GM12878 (cell line): ENCODE measurements at regions not wholly inside any gene's neighbourhood (a gene's known extent, or its start where the extent isn't known, plus 50 kb on each side); places are given as distances from the start of the nearest gene placed in this dataset.
"Not testable (repeated sequence)": the region's sequence is repeated elsewhere in the genome, so short reads cannot be mapped to it uniquely, and the experiment has no call there.

Experiments
- ATAC-seq: fragments of 200-7000 bp; cut with Tn5 transposase; 3 replicates; pipeline ENCODE4 v1.9.1; 2020; ENCODE audit warnings: mild to moderate bottlenecking, moderate library complexity
- BruUV-seq: library from RNA; stranded (reverse); fragments of 400-500 nt; replicated peaks from 2 replicates; lab custom pipeline; 2021; lab: Mats Ljungman, UMichigan
- CTCF ChIA-PET: fragments of 300-600 bp; sonication (Branson Sonifier 250); formaldehyde crosslinking; extraction: SDS; loops from one replicate; lab custom pipeline; 2021; ENCODE audit warnings: inconsistent platforms; lab: Yijun Ruan, JAX
- POLR2A ChIA-PET: fragments of 350-600 bp; formaldehyde crosslinking; extraction: SDS; loops from one replicate; lab custom pipeline; 2021; ENCODE audit warnings: inconsistent platforms; lab: Charles Lee
- RAD21 ChIA-PET: fragments of 300-600 bp; sonication (Branson Sonifier 250); formaldehyde crosslinking; loops from one replicate; lab custom pipeline; 2023; ENCODE audit warnings: antibody characterized with exemption; ENCODE audit not compliant: unreplicated experiment; lab: Charles Lee
- SMC1A ChIA-PET: fragments of 300-600 bp; sonication (Branson Sonifier 250); formaldehyde crosslinking; loops from one replicate; lab custom pipeline; 2023; ENCODE audit not compliant: unreplicated experiment, uncharacterized antibody; lab: Charles Lee
- DNase-seq: peaks from one replicate; pipeline ENCODE4 v3.0.0-alpha.2; 2011; ENCODE audit warnings: low read depth, low spot score
- FAIRE-seq: peaks from 3 replicates; lab custom pipeline; 2011; peaks lifted over from hg19 to GRCh38; lab: Jason Lieb, UNC
- H2AFZ ChIP-seq: 2 replicates; pipeline ENCODE4 v1.6.0; 2011; ENCODE audit warnings: low read depth, low read length, control low read depth; ENCODE audit not compliant: control insufficient read depth
- H3K27ac ChIP-seq: 2 replicates; pipeline ENCODE4 v1.5.1; 2011; ENCODE audit warnings: control low read depth; ENCODE audit not compliant: control insufficient read depth, insufficient read depth
- H3K27me3 ChIP-seq, 2 experiments: replicated peaks in 1 of 2; 2 replicates each; pipeline versions ENCODE4 v1.6.0 to v1.6.1; 2011; ENCODE audit warnings: low read length in 1 of 2; ENCODE audit not compliant: control insufficient read depth in 2 of 2, insufficient read depth in 2 of 2
- H3K36me3 ChIP-seq, 2 experiments: 2 replicates each; pipeline ENCODE4 v1.5.1; 2011; ENCODE audit warnings: low read length in 1 of 2; ENCODE audit not compliant: control insufficient read depth in 2 of 2, insufficient read depth in 2 of 2
- H3K4me1 ChIP-seq: 2 replicates; pipeline ENCODE4 v1.6.1; 2011; ENCODE audit warnings: mild to moderate bottlenecking, low read length, moderate library complexity, mixed read lengths; ENCODE audit not compliant: control insufficient read depth, insufficient read depth
- H3K4me2 ChIP-seq: 2 replicates; pipeline ENCODE4 v1.6.0; 2011; ENCODE audit warnings: control low read depth; ENCODE audit not compliant: control insufficient read depth, insufficient read depth
- H3K4me3 ChIP-seq: fragments of 200-600 bp; sonication (generic); 2 replicates; pipeline ENCODE4 v1.5.1; 2016
- H3K79me2 ChIP-seq: 2 replicates; pipeline ENCODE4 v1.6.0; 2011; ENCODE audit warnings: low read length; ENCODE audit not compliant: control insufficient read depth, insufficient read depth
- H3K9ac ChIP-seq: 2 replicates; pipeline ENCODE4 v1.8.0; 2011; ENCODE audit warnings: low read length, control low read depth, mixed read lengths; ENCODE audit not compliant: control insufficient read depth, insufficient read depth
- H3K9me3 ChIP-seq: replicated peaks from 3 replicates; pipeline ENCODE4 v1.5.1; 2011; ENCODE audit warnings: mild to moderate bottlenecking, low read length; ENCODE audit not compliant: control insufficient read depth, insufficient read depth
- H4K20me1 ChIP-seq: 2 replicates; pipeline ENCODE4 v1.6.0; 2011; ENCODE audit not compliant: control insufficient read depth, insufficient read depth
- ATF7 ChIP-seq: fragments of 450-650 bp; IDR thresholded peaks from 2 replicates; pipeline ENCODE4 v1.6.1; 2016; ENCODE audit warnings: low read depth, mild to moderate bottlenecking
- EP300 ChIP-seq, 2 experiments: fragments of 150-350 bp in 1 of 2; IDR thresholded peaks; 2 replicates each; pipeline ENCODE4 v1.6.1; 2011 to 2012; ENCODE audit warnings: low read depth in 2 of 2, low read length in 2 of 2, borderline replicate concordance in 1 of 2, improper control_type of control experiment in 1 of 2, inconsistent platforms in 1 of 2; ENCODE audit not compliant: control insufficient read depth in 1 of 2
- IKZF2 ChIP-seq, 2 experiments: fragments of 450-650 bp; IDR thresholded peaks; 2 replicates each; pipeline ENCODE4 v1.6.1; 2017; ENCODE audit warnings: mild to moderate bottlenecking in 2 of 2, moderate library complexity in 2 of 2
- JUNB ChIP-seq: IDR thresholded peaks from 2 replicates; pipeline ENCODE4 v1.6.1; 2016; ENCODE audit warnings: antibody characterized with exemption, mild to moderate bottlenecking
- MYC ChIP-seq: IDR thresholded peaks from 2 replicates; pipeline ENCODE4 v1.6.1; 2011; ENCODE audit warnings: mild to moderate bottlenecking, low read length, moderate library complexity, inconsistent platforms; ENCODE audit not compliant: insufficient read depth, insufficient replicate concordance, insufficient read length, severe bottlenecking
- SMC3 ChIP-seq: IDR thresholded peaks from 2 replicates; pipeline ENCODE4 v1.6.1; 2011; ENCODE audit warnings: low read length, improper control_type of control experiment, borderline replicate concordance
- SUZ12 ChIP-seq: fragments of 200-600 bp; sonication (generic); IDR thresholded peaks from one replicate; pipeline ENCODE4 v1.6.1; 2018; ENCODE audit warnings: antibody characterized with exemption, mild to moderate bottlenecking; ENCODE audit not compliant: unreplicated experiment
- YBX1 ChIP-seq: fragments of 450-650 bp; IDR thresholded peaks from 2 replicates; pipeline ENCODE4 v1.6.1; 2016; ENCODE audit warnings: antibody characterized with exemption
- ZNF217 ChIP-seq: fragments of 450-650 bp; IDR thresholded peaks from 2 replicates; pipeline ENCODE4 v1.6.1; 2017; ENCODE audit warnings: antibody characterized with exemption, mild to moderate bottlenecking
- ZZZ3 ChIP-seq: IDR thresholded peaks from 2 replicates; pipeline ENCODE4 v1.6.1; 2011; ENCODE audit warnings: low read depth; ENCODE audit not compliant: control insufficient read depth, insufficient read length
- WGBS: methylation state at CpG from one replicate; pipeline ENCODE4 v1.1.6; 2016; ENCODE audit warnings: low lambda C conversion rate; ENCODE audit not compliant: insufficient replicate concordance, insufficient coverage; ENCODE audit errors: missing lambda C conversion rate; 5-methylcytosine and 5-hydroxymethylcytosine counted together
- in situ Hi-C: fragments of 300-500 bp; cut with MboI; formaldehyde crosslinking; loops from 9 replicates; pipeline ENCODE4 v1.14.3; 2018; ENCODE audit warnings: mixed read lengths
- intact Hi-C: fragments of 100-400 bp; cut with micrococcal nuclease; formaldehyde crosslinking; loops from one replicate; pipeline ENCODE4 v1.14.2; 2022; ENCODE audit not compliant: unreplicated experiment
- TF ChIP-seq, protein P1 (sequence below): fragments of 450-650 bp; IDR thresholded peaks from 2 replicates; pipeline ENCODE4 v1.6.1; 2018; ENCODE audit warnings: mild to moderate bottlenecking, low read depth, moderate library complexity; ENCODE audit not compliant: partially characterized antibody

DNA sequence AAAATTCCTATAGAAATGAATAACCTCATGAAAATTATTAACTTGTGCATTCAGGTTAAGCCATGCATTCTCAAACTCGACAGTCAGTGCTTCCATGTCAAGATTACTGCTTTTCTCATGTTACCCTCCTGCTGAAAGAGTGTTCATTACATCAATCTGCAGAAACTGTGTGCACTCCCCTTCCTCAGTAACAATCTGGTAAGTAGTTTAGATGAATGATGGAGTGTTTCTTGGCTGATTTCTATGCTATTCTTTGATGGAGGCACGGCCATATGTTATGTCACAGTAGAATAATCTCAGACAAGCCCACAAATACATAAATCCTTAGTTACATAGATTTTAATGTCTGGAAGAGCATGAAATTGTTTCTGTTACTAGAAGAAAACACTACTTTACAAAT, 193.3 kb upstream of the FAM47A start:
- H3K27me3 ChIP-seq: no peaks in the 10 kb centered on the region
- 4% methylated on average over 2 of the region's 2 CpGs for WGBS
- no peak overlapping the region for H2AFZ ChIP-seq
- no peak overlapping the region for H3K4me3 ChIP-seq
- no peaks in the 10 kb centered on the region for H3K36me3 ChIP-seq
- TF ChIP-seq SUZ12: no peak
- no peak for TF ChIP-seq ZNF217
- TF ChIP-seq, protein P1, sequence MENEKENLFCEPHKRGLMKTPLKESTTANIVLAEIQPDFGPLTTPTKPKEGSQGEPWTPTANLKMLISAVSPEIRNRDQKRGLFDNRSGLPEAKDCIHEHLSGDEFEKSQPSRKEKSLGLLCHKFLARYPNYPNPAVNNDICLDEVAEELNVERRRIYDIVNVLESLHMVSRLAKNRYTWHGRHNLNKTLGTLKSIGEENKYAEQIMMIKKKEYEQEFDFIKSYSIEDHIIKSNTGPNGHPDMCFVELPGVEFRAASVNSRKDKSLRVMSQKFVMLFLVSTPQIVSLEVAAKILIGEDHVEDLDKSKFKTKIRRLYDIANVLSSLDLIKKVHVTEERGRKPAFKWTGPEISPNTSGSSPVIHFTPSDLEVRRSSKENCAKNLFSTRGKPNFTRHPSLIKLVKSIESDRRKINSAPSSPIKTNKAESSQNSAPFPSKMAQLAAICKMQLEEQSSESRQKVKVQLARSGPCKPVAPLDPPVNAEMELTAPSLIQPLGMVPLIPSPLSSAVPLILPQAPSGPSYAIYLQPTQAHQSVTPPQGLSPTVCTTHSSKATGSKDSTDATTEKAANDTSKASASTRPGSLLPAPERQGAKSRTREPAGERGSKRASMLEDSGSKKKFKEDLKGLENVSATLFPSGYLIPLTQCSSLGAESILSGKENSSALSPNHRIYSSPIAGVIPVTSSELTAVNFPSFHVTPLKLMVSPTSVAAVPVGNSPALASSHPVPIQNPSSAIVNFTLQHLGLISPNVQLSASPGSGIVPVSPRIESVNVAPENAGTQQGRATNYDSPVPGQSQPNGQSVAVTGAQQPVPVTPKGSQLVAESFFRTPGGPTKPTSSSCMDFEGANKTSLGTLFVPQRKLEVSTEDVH: no peak
- no peak for TF ChIP-seq YBX1
- no peak for TF ChIP-seq IKZF2 (IDR thresholded peaks at IDR 0.05)
- no peak for TF ChIP-seq MYC
- TF ChIP-seq ATF7: no peak
- no peak for TF ChIP-seq SMC3
- TF ChIP-seq ZZZ3: no peak
- no peak for TF ChIP-seq JUNB
- no peak for TF ChIP-seq EP300 (IDR thresholded peaks at IDR 0.05; ENCODE audit: borderline replicate concordance in 1 of 2, control insufficient read depth in 1 of 2, low read depth in 2 of 2, low read length in 2 of 2)
- H3K27ac ChIP-seq: no peak overlapping the region
- intact Hi-C loops: no loop called here
- no peaks in the 10 kb centered on the region for H3K4me1 ChIP-seq
- ChIA-PET CTCF (no interaction called here), POLR2A (no interaction called here), RAD21 (no interaction called here), SMC1A (interaction anchor here (1.4 kb wide), 1 partner anchor 22 kb away, joined by 3 read pairs; no protein-coding TSS in a partner anchor)
- DNase-seq (no peak), ATAC-seq (no peak), FAIRE-seq (no peak)
- no peaks in the 10 kb centered on the region for H3K79me2 ChIP-seq
- H3K9me3 ChIP-seq: no peaks in the 10 kb centered on the region
- no peak overlapping the region for H3K4me2 ChIP-seq
- no TSS peak for BruUV-seq
- in situ Hi-C loops: no loop called here
- H4K20me1 ChIP-seq: no peaks in the 10 kb centered on the region
- H3K9ac ChIP-seq: no peak overlapping the region

DNA sequence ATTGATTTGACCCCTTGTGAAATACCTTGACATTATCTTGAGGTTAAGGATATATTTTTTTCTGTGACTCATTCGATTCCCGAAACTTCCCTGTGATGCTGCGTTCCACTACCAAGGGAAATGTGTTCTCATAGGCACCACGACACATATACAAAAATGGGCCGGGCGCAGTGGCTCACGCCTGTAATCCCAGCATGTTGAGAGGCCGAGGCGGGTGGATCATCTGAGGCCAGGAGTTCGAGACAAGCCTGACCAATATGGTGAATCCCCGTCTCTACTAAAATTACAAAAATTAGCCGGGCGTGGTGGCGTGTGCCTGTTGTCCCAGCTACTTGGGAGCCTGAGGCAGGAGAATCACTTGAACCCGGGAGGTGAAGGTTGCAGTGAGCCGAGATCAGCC, 188.3 kb upstream of the FAM47A start:
- H2AFZ ChIP-seq, H3K4me3 ChIP-seq, ATAC-seq, H3K4me2 ChIP-seq, H3K27ac ChIP-seq, H3K9me3 ChIP-seq, RAD21 ChIA-PET, POLR2A ChIA-PET, FAIRE-seq, H3K79me2 ChIP-seq, H4K20me1 ChIP-seq, H3K9ac ChIP-seq, SMC1A ChIA-PET, DNase-seq, intact Hi-C loops, in situ Hi-C loops, H3K4me1 ChIP-seq, H3K36me3 ChIP-seq, BruUV-seq, H3K27me3 ChIP-seq, CTCF ChIA-PET: not testable (repeated sequence)
- WGBS: 41% methylated on average over 16 of the region's 16 CpGs
